Sigmoid colon (tissue), 6 donors: ENCODE measurements at regions not wholly inside any gene's neighbourhood (a gene's known extent, or its start where the extent isn't known, plus 50 kb on each side); places are given as distances from the start of the nearest gene placed in this dataset.

Experiments used
- DNase-seq: peaks from one replicate; pipeline ENCODE4 v3.0.0-alpha.2; 2019
- H3K27ac ChIP-seq, 4 donors: fragments of 200-600 bp; sonication (generic); one replicate each; pipeline ENCODE4 v1.5.1; 2016 to 2019; ENCODE audit warnings: mild to moderate bottlenecking in 1 of 4
- H3K27me3 ChIP-seq, 3 donors: fragments of 200-600 bp; sonication (generic); one replicate each; pipeline ENCODE4 v1.5.1; 2019; ENCODE audit warnings: mild to moderate bottlenecking in 1 of 3
- H3K36me3 ChIP-seq, 4 donors: fragments of 200-600 bp; sonication (generic); one replicate each; pipeline ENCODE4 v1.5.1; 2016 to 2019
- H3K4me1 ChIP-seq, 4 donors: fragments of 200-600 bp; sonication (generic); one replicate each; pipeline ENCODE4 v1.5.1; 2017 to 2019
- H3K4me3 ChIP-seq, 4 donors: fragments of 200-600 bp; sonication (generic); one replicate each; pipeline ENCODE4 v1.5.1; 2017 to 2019; ENCODE audit warnings: mild to moderate bottlenecking in 2 of 4, moderate library complexity in 1 of 4
- H3K9me3 ChIP-seq, 4 donors: fragments of 200-600 bp in 3 of 4; sonication (generic) in 3 of 4; one replicate each; pipeline versions ENCODE4 v1.5.1 to v1.6.1; 2013 to 2019
- CTCF ChIP-seq, 4 experiments: fragments of 450-650 bp in 3 of 4; fragments of 200-600 bp in 1 of 4; IDR thresholded peaks; one replicate each; pipeline ENCODE4 v1.5.1; 2016 to 2019; ENCODE audit warnings: antibody characterized with exemption in 4 of 4, mild to moderate bottlenecking in 3 of 4, moderate library complexity in 2 of 4
- EP300 ChIP-seq, 4 donors: sonication (generic); formaldehyde crosslinking; IDR thresholded peaks; one replicate each; pipeline ENCODE4 v1.6.1; 2017; ENCODE audit warnings: antibody characterized with exemption in 4 of 4
- POLR2A ChIP-seq, 2 donors: fragments of 450-650 bp; IDR thresholded peaks; one replicate each; pipeline ENCODE4 v1.6.1; 2016; ENCODE audit warnings: antibody characterized with exemption in 2 of 2, mild to moderate bottlenecking in 2 of 2, moderate library complexity in 2 of 2
- POLR2AphosphoS5 ChIP-seq, 4 donors: sonication (generic); formaldehyde crosslinking; IDR thresholded peaks; one replicate each; pipeline ENCODE4 v1.6.1; 2017; ENCODE audit warnings: antibody characterized with exemption in 4 of 4
- WGBS, 2 donors: extraction: QIAGEN DNeasy Blood & Tissue Kit; methylation state at CpG; one replicate each; pipeline ENCODE4 v1.1.7; 2013; 5-methylcytosine and 5-hydroxymethylcytosine counted together
- intact Hi-C: fragments of 100-400 bp; cut with DNase I; formaldehyde crosslinking; loops from one replicate; pipeline ENCODE4 v1.15.1; 2023
- donor health status: healthy with polysubstance abuse.
- donor health status: healthy.

- TF ChIP-seq CTCF (IDR thresholded peaks at IDR 0.05) (no peak), POLR2A (IDR thresholded peaks at IDR 0.05) (no peak), EP300 (IDR thresholded peaks at IDR 0.05) (no peak), POLR2AphosphoS5 (IDR thresholded peaks at IDR 0.05) (no peak)
- Histone ChIP-seq H3K9me3 (no peaks in the 10 kb centered on the region), H3K4me1 (no peaks in the 10 kb centered on the region), H3K36me3 (no peaks in the 10 kb centered on the region), H3K4me3 (no peak overlapping the region), H3K27me3 (no peaks in the 10 kb centered on the region), H3K27ac (no peak overlapping the region)
- intact Hi-C loops, result no loop called here
- no peak for DNase-seq
- WGBS, 2 donors, result 80 to 81% methylated on average over 3 of the region's 3 CpGs
Measured at GRCh38 chr11:46197421-46197820, 76.2 kb upstream of the PHF21A start.

- DNase-seq, result no peak
- Histone ChIP-seq H3K27ac (no peak overlapping the region), H3K4me1 (no peaks in the 10 kb centered on the region), H3K4me3 (no peak overlapping the region), H3K9me3 (peaks cover 0 to 4% (median 2%) of the 10 kb centered on the region in 4 donors), H3K27me3 (no peaks in the 10 kb centered on the region), H3K36me3 (no peaks in the 10 kb centered on the region)
- no peak for TF ChIP-seq POLR2AphosphoS5 (IDR thresholded peaks at IDR 0.05)
- no peak for TF ChIP-seq EP300 (IDR thresholded peaks at IDR 0.05)
- TF ChIP-seq CTCF (IDR thresholded peaks at IDR 0.05), result no peak
- TF ChIP-seq POLR2A (IDR thresholded peaks at IDR 0.05), result no peak
- intact Hi-C loops, result no loop called here
Measured at GRCh38 chr11:46188017-46188416, 66.8 kb upstream of the PHF21A start.

- H3K27ac ChIP-seq, result no peak overlapping the region
- no peaks in the 10 kb centered on the region for H3K27me3 ChIP-seq
- DNase-seq, result no peak
- 71 to 85% methylated on average over 4 of the region's 4 CpGs for WGBS, 2 donors
- no peak overlapping the region for H3K4me3 ChIP-seq
- H3K36me3 ChIP-seq, result no peaks in the 10 kb centered on the region
- TF ChIP-seq POLR2A (IDR thresholded peaks at IDR 0.05) (no peak), EP300 (IDR thresholded peaks at IDR 0.05) (no peak), POLR2AphosphoS5 (IDR thresholded peaks at IDR 0.05) (no peak), CTCF (IDR thresholded peaks at IDR 0.05) (no peak)
- intact Hi-C loops, result no loop called here
- no peaks in the 10 kb centered on the region for H3K4me1 ChIP-seq
- no peaks in the 10 kb centered on the region for H3K9me3 ChIP-seq
Measured at GRCh38 chr11:46183819-46184218, 62.6 kb upstream of the PHF21A start.

GRCh38 chr11:46181843-46182424 is 60.7 kb upstream of the PHF21A start:
- 85 to 91% methylated on average over 5 of the region's 5 CpGs for WGBS, 2 donors
- no peak for DNase-seq
- H3K36me3 ChIP-seq, result no peaks in the 10 kb centered on the region
- TF ChIP-seq POLR2AphosphoS5 (IDR thresholded peaks at IDR 0.05) (no peak), CTCF (IDR thresholded peaks at IDR 0.05) (no peak), EP300 (IDR thresholded peaks at IDR 0.05) (no peak), POLR2A (IDR thresholded peaks at IDR 0.05) (no peak)
- no peaks in the 10 kb centered on the region for H3K4me1 ChIP-seq
- H3K4me3 ChIP-seq, result no peak overlapping the region
- intact Hi-C loops, result no loop called here
- no peak overlapping the region for H3K27ac ChIP-seq
- no peaks in the 10 kb centered on the region for H3K9me3 ChIP-seq
- H3K27me3 ChIP-seq, result no peaks in the 10 kb centered on the region

- no peak overlapping the region for H3K27ac ChIP-seq
- 68 to 81% methylated on average over 1 of the region's 1 CpG for WGBS, 2 donors
- no peak overlapping the region for H3K4me3 ChIP-seq
- H3K4me1 ChIP-seq, result no peaks in the 10 kb centered on the region
- no peak for TF ChIP-seq EP300 (IDR thresholded peaks at IDR 0.05)
- H3K9me3 ChIP-seq, result no peaks in the 10 kb centered on the region
- DNase-seq, result no peak
- H3K27me3 ChIP-seq, result no peaks in the 10 kb centered on the region
- intact Hi-C loops, result no loop called here
- no peaks in the 10 kb centered on the region for H3K36me3 ChIP-seq
Measured at GRCh38 chr11:46181387-46181786, 60.1 kb upstream of the PHF21A start.
